ENCODE measurements at regions not wholly inside any gene's neighbourhood (a gene's known extent, or its start where the extent isn't known, plus 50 kb on each side); places are given as distances from the start of the nearest gene placed in this dataset.

- no peak overlapping the region for H3K27ac ChIP-seq (ENCODE audit: low read depth, low read length)
- H3K79me2 ChIP-seq (ENCODE audit: insufficient read depth, low read length), result no peaks in the 10 kb centered on the region
- TF ChIP-seq CTCF (IDR thresholded peaks at IDR 0.05; ENCODE audit: insufficient read depth, low read length, poor library complexity, severe bottlenecking) (no peak), EZH2phosphoT487 (conservative IDR thresholded peaks at IDR 0.05; ENCODE audit: low read length) (no peak)
Measured at GRCh38 chr18:38551881-38552280, 986.3 kb upstream of the CELF4 start.

GRCh38 chr18:38545071-38545470 is 979.5 kb upstream of the CELF4 start:
- TF ChIP-seq CTCF (IDR thresholded peaks at IDR 0.05; ENCODE audit: insufficient read depth, low read length, poor library complexity, severe bottlenecking), result no peak
- TF ChIP-seq EZH2phosphoT487 (conservative IDR thresholded peaks at IDR 0.05; ENCODE audit: low read length), result no peak
- Histone ChIP-seq H3K9me2 (replicated peaks; ENCODE audit: insufficient read depth, low read length) (no peaks in the 10 kb centered on the region), H3K27ac (ENCODE audit: low read depth, low read length) (no peak overlapping the region), H2AFZ (ENCODE audit: low read depth, low read length, severe bottlenecking) (no peak overlapping the region), H3K36me3 (ENCODE audit: low read length) (no peaks in the 10 kb centered on the region), H3K27me3 (ENCODE audit: low read length) (no peaks in the 10 kb centered on the region), H3K9me3 (ENCODE audit: insufficient read depth, low read length) (no peaks in the 10 kb centered on the region), H3F3A (ENCODE audit: insufficient read depth) (no peaks in the 10 kb centered on the region), H3K4me2 (ENCODE audit: low read depth, low read length, poor library complexity, severe bottlenecking) (no peak overlapping the region), H4K20me1 (ENCODE audit: low read depth, low read length) (no peaks in the 10 kb centered on the region), H3K9ac (ENCODE audit: low read length) (no peak overlapping the region), H3K79me2 (ENCODE audit: insufficient read depth, low read length) (no peaks in the 10 kb centered on the region), H3K4me3 (ENCODE audit: insufficient read depth, low read length, poor library complexity, severe bottlenecking) (no peak overlapping the region)

More at GRCh38 chr18:38551881-38552280, 986.3 kb upstream of the CELF4 start:
- 0 out of 2 replicates have a peak, but pooled peaks cover 5% of the 10 kb centered on the region for H3K9me3 ChIP-seq (ENCODE audit: insufficient read depth, low read length)
- no peak overlapping the region for H3K4me3 ChIP-seq (ENCODE audit: insufficient read depth, low read length, poor library complexity, severe bottlenecking)
- no peak overlapping the region for H3K9ac ChIP-seq (ENCODE audit: low read length)
- no peaks in the 10 kb centered on the region for H3K27me3 ChIP-seq (ENCODE audit: low read length)
- H4K20me1 ChIP-seq (ENCODE audit: low read depth, low read length), result no peaks in the 10 kb centered on the region
- no peak overlapping the region for H2AFZ ChIP-seq (ENCODE audit: low read depth, low read length, severe bottlenecking)
- no peak overlapping the region for H3K4me2 ChIP-seq (ENCODE audit: low read depth, low read length, poor library complexity, severe bottlenecking)
- H3K36me3 ChIP-seq (ENCODE audit: low read length), result no peaks in the 10 kb centered on the region
- no peaks in the 10 kb centered on the region for H3K9me2 ChIP-seq (replicated peaks; ENCODE audit: insufficient read depth, low read length)
- H3F3A ChIP-seq (ENCODE audit: insufficient read depth), result no peaks in the 10 kb centered on the region

- Histone ChIP-seq H3K36me3 (ENCODE audit: low read length) (no peaks in the 10 kb centered on the region), H3K9me3 (ENCODE audit: insufficient read depth, low read length) (no peaks in the 10 kb centered on the region), H3K4me2 (ENCODE audit: low read depth, low read length, poor library complexity, severe bottlenecking) (no peak overlapping the region), H2AFZ (ENCODE audit: low read depth, low read length, severe bottlenecking) (no peak overlapping the region), H4K20me1 (ENCODE audit: low read depth, low read length) (no peaks in the 10 kb centered on the region), H3K79me2 (ENCODE audit: insufficient read depth, low read length) (no peaks in the 10 kb centered on the region), H3K27ac (ENCODE audit: low read depth, low read length) (no peak overlapping the region), H3K9me2 (replicated peaks; ENCODE audit: insufficient read depth, low read length) (no peaks in the 10 kb centered on the region), H3K27me3 (ENCODE audit: low read length) (no peaks in the 10 kb centered on the region), H3K9ac (ENCODE audit: low read length) (no peak overlapping the region), H3F3A (ENCODE audit: insufficient read depth) (no peaks in the 10 kb centered on the region), H3K4me3 (ENCODE audit: insufficient read depth, low read length, poor library complexity, severe bottlenecking) (no peak overlapping the region)
- TF ChIP-seq CTCF (IDR thresholded peaks at IDR 0.05; ENCODE audit: insufficient read depth, low read length, poor library complexity, severe bottlenecking), result no peak
- no peak for TF ChIP-seq EZH2phosphoT487 (conservative IDR thresholded peaks at IDR 0.05; ENCODE audit: low read length)
Measured at GRCh38 chr18:38539856-38540255, 974.3 kb upstream of the CELF4 start.

Data from SU-DHL-6 (cell line).